HFF-Myc (cell line): ENCODE measurements at regions not wholly inside any gene's neighbourhood (a gene's known extent, or its start where the extent isn't known, plus 50 kb on each side); places are given as distances from the start of the nearest gene placed in this dataset.

ENCODE experiments used
- DNase-seq: peaks from one replicate; pipeline ENCODE4 v3.0.0-alpha.2; 2011; ENCODE audit warnings: low read depth; ENCODE audit errors: extremely low read depth
- H3K4me3 ChIP-seq: replicated peaks from 2 replicates; pipeline ENCODE4 v1.5.1; 2011; ENCODE audit warnings: low read depth, mild to moderate bottlenecking, control low read depth, low read length
- CTCF ChIP-seq: IDR thresholded peaks from 2 replicates; pipeline ENCODE4 v1.5.1; 2012; ENCODE audit warnings: mild to moderate bottlenecking, low read depth, low read length, control low read depth; ENCODE audit errors: missing control alignments

GRCh38 chr1:232153652-232154051, 476.3 kb downstream of the SIPA1L2 start:
- DNase-seq = no peak
- TF ChIP-seq CTCF = no peak
- no peak overlapping the region for H3K4me3 ChIP-seq

- DNase-seq = no peak
- no peak for TF ChIP-seq CTCF
- H3K4me3 ChIP-seq = no peak overlapping the region
These were observed 479.0 kb downstream of the SIPA1L2 start for GRCh38 chr1:232150770-232151548.

GRCh38 chr1:232149287-232150201, 480.4 kb downstream of the SIPA1L2 start:
- peak; percentile 21 for DNase-seq
- H3K4me3 ChIP-seq = no peak overlapping the region
- no peak for TF ChIP-seq CTCF

- TF ChIP-seq CTCF = no peak
- H3K4me3 ChIP-seq = no peak overlapping the region
- no peak for DNase-seq
These were observed 482.7 kb downstream of the SIPA1L2 start for GRCh38 chr1:232147215-232147614.

GRCh38 chr1:232146514-232146913, 483.4 kb downstream of the SIPA1L2 start:
- no peak for DNase-seq
- TF ChIP-seq CTCF = no peak
- H3K4me3 ChIP-seq = no peak overlapping the region

GRCh38 chr1:232145768-232146167, 484.2 kb downstream of the SIPA1L2 start:
- DNase-seq = no peak
- no peak for TF ChIP-seq CTCF
- no peak overlapping the region for H3K4me3 ChIP-seq
